ENCODE measurements at regions not wholly inside any gene's neighbourhood (a gene's known extent, or its start where the extent isn't known, plus 50 kb on each side); places are given as distances from the start of the nearest gene placed in this dataset.

DNA sequence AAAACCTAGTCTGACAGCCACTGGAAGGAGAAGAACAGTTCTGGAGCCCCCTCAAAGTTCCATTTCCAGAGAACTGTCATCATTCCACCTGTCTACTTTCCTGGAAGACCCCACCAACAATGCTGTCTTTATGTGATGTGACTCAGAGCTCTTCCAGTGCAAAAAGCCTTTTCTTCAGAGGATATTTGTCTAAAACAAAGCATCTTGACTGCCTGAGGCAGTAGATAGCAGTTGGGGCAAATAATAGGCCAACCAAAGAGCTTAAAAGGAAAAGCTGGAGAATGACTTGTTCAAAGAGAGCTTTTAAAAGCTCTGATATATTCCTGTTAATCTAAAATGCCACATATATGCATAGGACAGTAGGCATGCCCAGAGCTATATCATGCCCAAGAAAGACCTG, 62.6 kb downstream of the MIS18A start:
- no peak for DNase-seq

DNA sequence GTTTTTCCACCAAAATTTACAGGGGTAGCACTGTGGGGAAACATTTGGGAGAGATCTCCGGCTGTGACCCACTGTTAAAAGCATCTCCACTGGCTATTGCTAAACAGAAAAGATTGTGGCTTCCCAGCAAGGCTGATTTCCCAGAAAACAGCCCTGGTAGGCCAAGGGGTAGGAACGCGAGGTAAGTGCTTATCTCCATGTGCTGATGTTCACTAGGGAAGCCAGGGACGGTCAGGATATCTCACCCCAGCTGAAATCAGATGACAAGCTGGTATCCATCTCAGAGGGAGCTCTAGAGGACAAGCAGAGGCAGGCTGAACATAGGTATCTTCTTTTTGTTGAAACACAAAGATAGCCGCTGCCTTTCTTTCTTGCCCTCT, 63.6 kb downstream of the MIS18A start:
- no peak for DNase-seq

DNA sequence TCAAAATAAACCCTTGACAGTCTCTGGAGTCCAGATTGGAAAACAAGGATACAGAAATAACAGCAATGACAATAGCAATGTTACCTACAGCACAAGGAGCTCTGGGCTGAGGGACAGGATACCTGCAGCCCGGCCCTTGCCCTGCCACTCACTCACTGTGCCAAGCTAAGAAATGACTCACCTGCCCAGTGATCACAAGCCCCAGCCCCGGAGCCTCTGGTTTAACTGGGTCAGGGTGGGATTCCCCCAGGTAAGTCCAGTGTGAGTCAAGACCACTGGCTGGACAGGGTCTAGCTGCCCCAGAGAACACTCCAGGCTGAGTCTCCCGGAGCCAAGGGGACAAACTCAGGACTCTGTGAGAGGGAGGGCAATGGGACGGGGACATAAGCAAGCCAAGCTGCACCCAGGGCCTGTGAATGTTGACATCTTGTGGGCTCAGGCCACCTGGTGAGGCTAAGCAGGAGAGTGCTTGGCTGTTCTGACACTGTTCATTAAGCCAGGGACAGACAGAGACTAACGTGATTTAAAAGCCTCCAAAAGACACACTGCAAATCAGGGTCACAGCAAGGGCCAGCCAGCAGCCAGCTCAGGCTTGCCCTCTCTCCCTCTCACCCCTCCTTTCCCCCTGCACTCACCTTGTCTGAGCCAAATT, 64.1 kb downstream of the MIS18A start:
- DNase-seq, result no peak

DNA sequence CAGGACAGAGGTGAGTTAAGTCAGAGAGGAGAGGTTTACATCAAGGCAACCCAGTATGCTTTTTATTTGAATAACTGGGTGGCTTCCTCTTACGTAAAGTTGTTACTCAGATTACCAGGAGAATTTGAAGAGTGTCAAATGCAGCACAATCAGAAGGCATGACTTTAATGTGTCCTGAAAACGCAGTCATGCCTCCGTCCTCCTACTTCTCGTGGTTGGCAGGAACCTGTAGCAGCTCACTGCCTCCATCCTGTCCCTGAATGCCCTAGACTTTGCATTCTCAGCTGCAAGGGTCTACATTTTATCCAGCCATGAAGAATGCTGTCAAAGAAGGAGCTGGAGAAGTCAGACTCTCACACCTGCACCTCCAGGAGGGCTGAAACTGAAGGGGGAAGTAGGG, 66.7 kb downstream of the MIS18A start:
- no peak for DNase-seq

DNA sequence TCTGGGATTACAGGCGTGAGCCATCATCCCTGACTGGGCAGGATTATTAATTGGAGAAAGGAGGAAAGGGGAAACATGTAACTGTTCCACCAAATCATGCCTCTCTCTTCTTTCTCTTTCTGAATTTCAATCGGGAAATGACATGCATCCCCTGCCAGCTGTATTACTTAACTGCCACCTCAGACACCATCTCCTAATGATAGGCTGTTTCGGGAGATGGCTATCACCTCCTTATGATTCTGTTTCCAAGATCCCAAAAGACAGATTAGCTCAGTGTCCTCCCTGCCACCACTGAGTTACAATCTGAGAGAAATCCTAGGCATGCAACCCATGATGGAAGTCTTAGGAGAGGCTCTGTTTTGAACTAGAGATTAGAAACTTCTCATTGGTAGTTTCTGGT, 67.5 kb downstream of the MIS18A start:
- no peak for DNase-seq

DNA sequence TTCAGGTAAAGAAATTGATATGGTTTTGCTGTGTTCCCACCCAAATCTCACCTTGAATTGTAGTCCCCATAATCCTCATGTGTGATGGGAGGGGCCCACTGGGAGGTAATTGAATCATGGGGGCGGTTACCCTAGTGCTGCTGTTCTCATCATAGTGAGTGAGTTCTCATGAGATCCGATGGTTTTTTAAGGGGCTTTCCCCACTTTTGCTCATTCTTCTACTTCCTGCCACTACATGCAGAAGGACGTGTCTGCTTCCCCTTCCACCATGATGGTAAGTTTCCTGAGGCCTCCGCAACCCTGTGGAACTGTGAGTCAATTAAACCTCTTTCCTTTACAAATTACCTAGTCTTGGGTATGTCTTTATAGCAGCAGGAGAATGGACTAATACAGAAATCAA, 69.3 kb downstream of the MIS18A start:
- DNase-seq, result no peak

DNA sequence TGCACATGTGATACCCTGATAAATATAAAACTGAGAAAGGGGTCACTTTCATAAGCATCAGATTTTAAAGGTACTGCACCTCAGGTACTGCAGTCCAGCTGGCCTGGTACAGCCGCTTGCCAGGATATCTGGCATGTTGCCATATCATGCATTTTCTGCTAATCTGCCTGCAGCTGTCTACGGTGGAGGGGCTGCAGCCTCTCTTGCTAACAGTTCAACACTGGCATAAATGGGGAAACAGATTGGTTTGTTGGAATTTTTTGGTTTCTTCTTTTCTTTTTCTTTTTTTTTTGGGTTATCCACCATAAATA, 71.5 kb downstream of the MIS18A start:
- no peak for DNase-seq

GRCh38 chr21:32206631-32207405, 72.0 kb downstream of the MIS18A start:
- DNase-seq, result no peak

DNA sequence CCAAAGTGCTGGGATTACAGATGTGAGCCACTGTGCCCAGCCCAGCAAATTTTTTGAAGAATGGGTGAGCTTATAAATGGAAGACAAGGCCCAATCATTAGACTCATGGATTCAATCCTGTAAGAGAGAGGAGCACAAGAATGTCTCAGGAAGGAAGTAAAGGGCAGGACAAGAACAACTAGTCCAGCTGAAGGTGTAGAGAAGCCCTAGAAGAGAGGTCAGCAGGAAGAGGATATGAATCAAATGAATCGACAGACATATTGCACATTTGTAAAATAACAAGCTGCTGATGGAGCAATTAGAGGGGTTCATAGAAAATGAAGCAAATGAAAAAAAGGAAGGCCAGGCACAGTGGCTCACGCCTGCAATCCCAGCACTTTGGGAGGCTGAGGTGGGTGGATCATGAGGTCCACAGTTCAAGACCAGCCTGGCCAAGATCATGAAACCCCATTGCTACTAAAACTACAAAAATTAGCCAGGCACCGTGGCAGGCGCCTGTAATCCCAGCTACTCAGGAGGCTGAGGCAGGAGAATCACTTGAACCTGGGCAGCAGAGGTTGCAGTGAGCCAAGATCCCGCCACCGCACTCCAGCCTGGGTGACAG, 74.9 kb downstream of the MIS18A start:
- no peak for DNase-seq

DNA sequence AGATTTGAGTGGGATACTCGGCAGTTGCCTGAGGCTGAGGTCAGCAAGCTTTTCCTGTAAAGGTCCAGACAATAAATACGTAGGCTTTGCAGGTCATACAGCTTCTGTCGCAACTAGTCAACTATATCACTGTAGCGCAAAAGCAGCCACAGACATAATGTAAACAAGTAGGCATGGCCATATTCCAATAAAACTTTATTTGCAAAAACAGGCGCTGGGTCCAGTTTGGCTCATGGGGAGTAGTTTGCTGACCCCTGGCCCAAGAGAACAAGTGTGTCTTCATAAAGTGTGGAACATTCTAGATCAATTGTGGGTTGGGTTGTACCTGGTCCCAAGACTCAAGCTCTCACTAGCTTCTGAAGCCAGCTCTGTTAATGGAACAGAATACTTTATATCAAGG, 78.8 kb downstream of the MIS18A start:
- no peak for DNase-seq

DNA sequence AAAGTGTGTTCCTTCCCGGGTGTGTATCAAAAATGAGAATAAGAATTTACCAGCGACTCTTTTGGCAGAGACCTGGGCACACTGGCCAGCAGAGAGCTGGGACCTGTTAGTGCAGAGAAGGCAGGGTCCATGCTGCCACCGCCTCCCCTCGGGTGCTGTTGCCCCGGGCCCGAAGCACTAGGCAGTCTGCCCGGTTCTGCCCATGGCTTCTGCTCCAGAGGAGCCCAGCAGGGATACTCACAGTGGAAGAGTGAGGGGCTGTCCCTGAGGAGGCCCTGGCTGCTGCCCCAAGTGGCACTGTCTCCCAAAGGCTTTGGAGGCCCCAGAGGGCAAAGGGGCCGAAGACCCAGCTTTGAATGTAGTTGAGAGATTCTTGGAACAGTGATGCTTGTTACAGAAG, 80.5 kb downstream of the MIS18A start:
- DNase-seq, result no peak

- no peak for DNase-seq
These were observed 81.0 kb downstream of the MIS18A start for GRCh38 chr21:32197896-32198295.

DNA sequence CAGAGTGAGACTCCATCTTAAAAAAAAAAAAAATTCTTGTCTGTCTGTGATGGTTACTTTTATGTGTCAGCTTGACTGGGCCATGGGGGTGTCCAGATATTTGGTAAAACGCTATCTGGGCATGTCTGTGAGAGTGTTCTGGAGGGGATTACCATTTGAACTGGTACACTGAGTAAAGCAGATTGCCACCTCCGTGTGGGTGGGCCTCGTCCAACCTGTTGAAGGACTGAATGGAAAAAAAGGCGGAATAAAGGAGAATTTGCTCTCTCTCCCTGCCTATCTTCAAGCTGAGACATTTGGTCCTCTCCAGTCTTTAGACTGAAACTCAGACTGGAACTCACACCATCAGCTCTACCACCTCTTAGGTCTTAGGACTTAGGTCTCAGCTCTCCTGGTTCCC, 82.8 kb downstream of the MIS18A start:
- no peak for DNase-seq

GRCh38 chr21:32193098-32193465, 85.8 kb downstream of the MIS18A start:
- no peak for DNase-seq

GRCh38 chr21:32192291-32193097, 86.4 kb downstream of the MIS18A start:
- no peak for DNase-seq

DNA sequence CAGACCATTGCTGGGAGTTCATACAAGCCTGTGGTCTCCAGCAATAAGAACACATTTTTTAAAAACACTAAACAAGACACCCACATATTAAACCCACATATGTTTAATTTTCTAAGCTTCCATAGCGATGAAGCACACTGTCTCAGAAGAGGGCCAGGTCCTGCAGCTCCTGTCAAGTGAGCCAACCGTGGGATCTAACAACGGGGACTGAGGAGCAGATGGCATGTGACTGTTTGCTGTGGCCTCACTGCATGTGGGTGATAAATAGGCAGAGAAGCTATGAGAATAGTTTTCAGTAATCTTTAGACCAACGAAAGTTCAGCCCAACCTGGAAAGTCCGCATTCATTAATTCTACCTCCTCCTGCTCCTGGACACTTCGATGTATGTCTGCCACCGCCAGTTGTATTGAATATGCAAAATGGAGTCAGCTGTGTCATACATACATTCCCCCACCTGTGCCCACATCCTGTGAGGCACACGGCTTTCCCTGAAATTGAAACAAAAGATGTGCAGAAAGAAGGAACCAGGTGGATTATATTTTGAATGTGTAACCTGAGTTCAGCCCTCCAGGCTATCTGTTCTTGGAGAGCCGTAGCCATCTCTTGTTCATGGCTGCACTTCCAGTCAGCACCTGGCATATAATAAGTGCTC, 88.2 kb downstream of the MIS18A start:
- DNase-seq, result no peak

DNA sequence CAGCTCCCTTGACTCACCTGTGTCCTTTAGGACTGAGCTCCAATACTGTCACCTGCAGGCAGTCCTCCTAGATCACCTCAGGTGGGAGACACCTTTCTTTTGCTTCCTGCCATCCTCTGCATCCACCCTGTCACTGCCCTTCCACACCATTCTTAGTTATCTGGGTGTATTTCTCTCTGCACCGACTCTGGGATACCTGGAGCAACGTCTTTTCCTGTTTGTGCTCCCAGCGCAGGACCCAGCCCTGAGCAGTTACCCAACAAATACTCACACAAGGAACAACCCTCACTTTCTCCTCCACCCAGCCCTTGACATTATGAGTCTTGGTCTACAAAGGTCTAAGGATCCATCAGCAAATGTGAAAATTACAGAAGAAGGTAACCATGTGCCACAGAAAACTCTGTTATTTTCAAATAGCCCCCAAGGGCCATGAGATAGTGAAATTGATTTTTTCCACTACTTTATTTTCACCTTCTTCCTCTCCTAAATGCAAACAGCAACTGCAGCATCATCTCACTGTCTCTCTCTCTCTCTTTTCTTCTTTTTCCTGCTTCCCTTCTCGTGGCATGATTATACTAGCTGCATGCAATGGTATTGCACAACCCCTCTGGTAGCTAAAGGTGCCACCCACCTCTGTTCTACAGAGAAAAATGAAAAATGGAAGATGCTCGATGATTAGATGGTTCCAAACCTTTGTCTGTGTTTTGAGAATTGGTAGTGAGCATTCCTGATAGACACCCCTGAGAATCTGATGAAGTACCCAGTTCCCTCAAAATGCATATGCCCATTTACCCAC, 89.0 kb downstream of the MIS18A start:
- DNase-seq, result no peak

DNA sequence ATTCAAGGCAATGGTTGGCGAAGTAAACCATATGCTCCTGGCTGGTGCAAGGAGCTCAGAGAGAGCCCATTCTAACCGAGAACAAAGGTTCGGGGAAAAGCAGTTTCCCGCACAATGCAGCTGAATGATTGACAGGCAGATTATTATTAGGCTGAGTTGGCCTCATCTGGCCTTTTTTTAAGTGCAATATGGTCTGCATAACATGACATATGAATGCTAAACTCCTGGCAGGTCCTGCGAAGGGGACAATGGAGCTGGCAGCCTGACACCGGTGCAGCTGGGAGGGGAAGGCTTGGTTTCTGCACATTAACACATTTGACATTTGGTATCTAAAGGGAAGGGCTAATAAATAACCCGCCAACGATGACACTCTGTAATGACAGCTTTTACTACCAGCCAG, 92.0 kb downstream of the MIS18A start:
- no peak for DNase-seq

DNA sequence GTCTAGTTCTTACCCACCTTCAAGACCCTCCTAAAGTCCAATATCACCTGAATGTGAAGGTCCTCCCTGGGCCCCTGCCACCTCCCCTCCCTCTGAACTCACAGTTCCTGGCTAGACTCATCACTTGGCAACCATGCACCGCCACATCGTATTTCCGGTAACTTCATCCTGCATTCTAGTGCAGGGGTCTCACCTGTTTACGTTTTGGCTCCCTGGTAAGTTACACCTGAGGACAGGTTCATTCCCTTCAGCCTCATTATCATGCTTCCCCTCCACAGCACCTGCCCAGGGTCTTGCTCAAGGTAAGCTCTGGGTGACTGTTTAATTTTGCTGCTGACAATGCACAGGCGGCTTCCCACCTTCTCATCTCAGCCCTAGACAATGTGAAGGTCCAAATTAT, 93.1 kb downstream of the MIS18A start:
- DNase-seq, result no peak

- no peak for DNase-seq
These were observed 93.7 kb downstream of the MIS18A start for GRCh38 chr21:32185103-32185502.

DNA sequence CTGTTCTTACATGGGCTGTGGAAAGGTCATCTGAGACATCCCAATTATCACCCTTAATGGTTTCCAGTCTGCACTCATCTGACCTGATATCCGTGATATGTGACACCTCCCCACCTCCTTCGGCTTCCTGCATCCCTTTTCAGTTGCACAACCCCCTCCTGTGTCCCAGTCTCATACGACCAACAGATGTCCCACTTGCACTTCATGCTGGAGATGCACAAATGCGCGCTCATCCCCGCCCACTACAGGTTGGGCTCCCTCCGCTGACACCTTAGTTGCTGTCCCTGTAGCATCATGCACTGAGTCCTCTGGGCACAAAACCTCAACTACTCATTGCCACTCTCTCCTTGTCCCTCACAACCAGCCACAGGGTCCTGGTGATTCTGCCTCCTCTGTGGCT, 94.4 kb downstream of the MIS18A start:
- DNase-seq, result no peak

DNA sequence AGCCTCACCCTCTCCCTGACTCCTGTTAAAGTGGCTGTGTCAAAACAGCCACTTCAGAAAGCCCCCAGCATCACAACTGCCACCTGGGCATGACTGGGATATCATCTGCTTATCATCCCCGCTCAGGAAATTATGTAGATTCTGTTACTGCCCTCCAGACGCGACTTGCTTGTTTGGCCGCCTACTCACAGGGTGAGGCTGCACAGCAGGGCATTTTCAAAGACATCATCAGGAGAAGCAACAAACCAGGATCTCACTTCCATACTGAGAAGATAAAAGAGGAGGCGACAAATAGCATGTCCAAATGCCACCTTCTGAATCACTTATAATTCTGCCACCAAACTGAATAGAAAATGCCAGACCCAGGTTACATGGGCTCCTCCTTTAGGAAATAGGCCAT, 94.8 kb downstream of the MIS18A start:
- DNase-seq, result no peak

- DNase-seq, result no peak
These were observed 95.5 kb downstream of the MIS18A start for GRCh38 chr21:32183396-32183795.
